AG09319 (cell line): ENCODE measurements at regions not wholly inside any gene's neighbourhood (a gene's known extent, or its start where the extent isn't known, plus 50 kb on each side); places are given as distances from the start of the nearest gene placed in this dataset.
"Not testable (repeated sequence)": the region's sequence is repeated elsewhere in the genome, so short reads cannot be mapped to it uniquely, and the experiment has no call there.

Source experiments
- DNase-seq: peaks from one replicate; pipeline ENCODE4 v3.0.0-alpha.2; 2010; ENCODE audit warnings: low read depth; ENCODE audit errors: extremely low read depth
- CTCF ChIP-seq: IDR thresholded peaks from 2 replicates; pipeline ENCODE4 v1.5.1; 2011; ENCODE audit warnings: low read depth, mild to moderate bottlenecking, inconsistent platforms, low read length, moderate library complexity

GRCh38 chr10:118875087-118875486 is 120.3 kb upstream of the CACUL1 start:
- no peak for TF ChIP-seq CTCF

DNA sequence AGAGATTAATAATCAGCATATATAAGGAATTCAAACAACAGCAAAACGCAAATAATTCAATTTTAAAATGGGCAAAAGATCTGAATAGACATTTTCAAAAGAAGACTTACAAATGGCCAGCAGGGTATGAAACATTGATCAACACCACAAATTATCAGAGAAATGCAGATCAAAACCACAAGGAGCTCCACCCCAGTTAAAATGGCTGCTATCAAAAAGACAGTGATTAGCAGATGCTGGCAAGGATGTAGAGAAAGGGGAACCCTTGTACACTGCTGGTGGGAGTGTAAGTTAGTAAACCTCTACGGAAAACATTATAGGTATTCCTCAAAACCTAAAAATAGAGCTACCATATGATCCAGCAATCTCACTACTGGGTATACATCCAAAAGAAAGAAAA is 128.0 kb upstream of the CACUL1 start:
- no peak for DNase-seq
- TF ChIP-seq CTCF = no peak

More at GRCh38 chr10:118875087-118875486, 120.3 kb upstream of the CACUL1 start:
- no peak for DNase-seq

DNA sequence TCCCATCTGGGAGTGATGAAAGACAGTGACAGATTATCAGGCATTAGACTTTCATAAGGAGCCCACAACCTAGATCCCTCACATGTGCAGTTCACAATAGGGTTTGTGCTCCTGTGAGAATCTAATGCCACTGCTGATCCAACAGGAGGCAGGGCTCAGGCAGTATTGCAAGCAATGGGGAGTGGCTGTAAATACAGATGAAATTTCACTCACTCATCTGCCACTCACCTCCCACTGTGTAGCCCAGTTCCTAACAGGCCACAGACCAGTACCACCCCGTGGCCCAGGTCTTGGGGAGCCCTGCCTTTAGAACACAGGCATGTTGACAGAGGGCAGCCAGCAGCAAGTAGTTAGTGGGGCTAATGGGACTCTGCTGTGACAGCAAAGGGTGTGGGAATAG is 137.3 kb upstream of the NANOS1 start:
- no peak for TF ChIP-seq CTCF
- no peak for DNase-seq

DNA sequence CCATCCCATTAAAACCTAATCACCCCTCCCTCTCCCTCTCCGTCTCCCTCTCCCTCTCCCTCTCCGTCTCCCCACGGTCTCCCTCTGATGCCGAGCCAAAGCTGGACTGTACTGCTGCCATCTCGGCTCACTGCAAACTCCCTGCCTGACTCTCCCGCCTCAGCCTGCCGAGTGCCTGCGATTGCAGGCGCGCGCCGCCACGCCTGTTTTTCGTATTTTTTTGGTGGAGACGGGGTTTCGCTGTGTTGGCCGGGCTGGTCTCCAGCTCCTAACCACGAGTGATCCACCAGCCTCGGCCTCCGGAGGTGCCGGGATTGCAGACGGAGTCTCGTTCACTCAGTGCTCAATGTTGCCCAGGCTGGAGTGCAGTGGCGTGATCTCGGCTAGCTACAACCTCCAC is 134.6 kb upstream of the NANOS1 start:
- not testable (repeated sequence) for DNase-seq

GRCh38 chr10:118900617-118901016 is 128.9 kb upstream of the NANOS1 start:
- DNase-seq = no peak
- no peak for TF ChIP-seq CTCF

GRCh38 chr10:118901380-118901779 is 128.1 kb upstream of the NANOS1 start:
- no peak for TF ChIP-seq CTCF
- DNase-seq = no peak

- no peak for DNase-seq
- TF ChIP-seq CTCF = no peak
These were observed 127.6 kb upstream of the NANOS1 start for GRCh38 chr10:118901906-118902305.

GRCh38 chr10:118902656-118903055 is 126.9 kb upstream of the NANOS1 start:
- not testable (repeated sequence) for DNase-seq

GRCh38 chr10:118903251-118903650 is 126.3 kb upstream of the NANOS1 start:
- no peak for DNase-seq
- no peak for TF ChIP-seq CTCF
